ENCODE measurements at regions not wholly inside any gene's neighbourhood (a gene's known extent, or its start where the extent isn't known, plus 50 kb on each side); places are given as distances from the start of the nearest gene placed in this dataset.

GRCh38 chr4:38330936-38331335 is 333.1 kb upstream of the KLF3 start:
- no peak overlapping the region for H3K27ac ChIP-seq (ENCODE audit: low read length)
- no peaks in the 10 kb centered on the region for H3K79me2 ChIP-seq (replicated peaks; ENCODE audit: insufficient read depth, low read length)
- H3K9ac ChIP-seq (ENCODE audit: low read length): no peak overlapping the region
- TF ChIP-seq EP300 (conservative IDR thresholded peaks at IDR 0.05; ENCODE audit: poor library complexity, severe bottlenecking) (no peak), CTCF (IDR thresholded peaks at IDR 0.05; ENCODE audit: poor library complexity, severe bottlenecking) (no peak), TAF1 (IDR thresholded peaks at IDR 0.05; ENCODE audit: low read depth) (no peak), POLR2AphosphoS5 (IDR thresholded peaks at IDR 0.05) (no peak), SMC3 (conservative IDR thresholded peaks at IDR 0.05; ENCODE audit: poor library complexity) (no peak), RAD21 (conservative IDR thresholded peaks at IDR 0.05) (no peak), MXI1 (conservative IDR thresholded peaks at IDR 0.05; ENCODE audit: poor library complexity, severe bottlenecking) (no peak), EZH2 (IDR thresholded peaks at IDR 0.05; ENCODE audit: borderline replicate concordance, insufficient read depth, low read length, poor library complexity, severe bottlenecking) (no peak)
- TF ChIP-seq, protein P1, sequence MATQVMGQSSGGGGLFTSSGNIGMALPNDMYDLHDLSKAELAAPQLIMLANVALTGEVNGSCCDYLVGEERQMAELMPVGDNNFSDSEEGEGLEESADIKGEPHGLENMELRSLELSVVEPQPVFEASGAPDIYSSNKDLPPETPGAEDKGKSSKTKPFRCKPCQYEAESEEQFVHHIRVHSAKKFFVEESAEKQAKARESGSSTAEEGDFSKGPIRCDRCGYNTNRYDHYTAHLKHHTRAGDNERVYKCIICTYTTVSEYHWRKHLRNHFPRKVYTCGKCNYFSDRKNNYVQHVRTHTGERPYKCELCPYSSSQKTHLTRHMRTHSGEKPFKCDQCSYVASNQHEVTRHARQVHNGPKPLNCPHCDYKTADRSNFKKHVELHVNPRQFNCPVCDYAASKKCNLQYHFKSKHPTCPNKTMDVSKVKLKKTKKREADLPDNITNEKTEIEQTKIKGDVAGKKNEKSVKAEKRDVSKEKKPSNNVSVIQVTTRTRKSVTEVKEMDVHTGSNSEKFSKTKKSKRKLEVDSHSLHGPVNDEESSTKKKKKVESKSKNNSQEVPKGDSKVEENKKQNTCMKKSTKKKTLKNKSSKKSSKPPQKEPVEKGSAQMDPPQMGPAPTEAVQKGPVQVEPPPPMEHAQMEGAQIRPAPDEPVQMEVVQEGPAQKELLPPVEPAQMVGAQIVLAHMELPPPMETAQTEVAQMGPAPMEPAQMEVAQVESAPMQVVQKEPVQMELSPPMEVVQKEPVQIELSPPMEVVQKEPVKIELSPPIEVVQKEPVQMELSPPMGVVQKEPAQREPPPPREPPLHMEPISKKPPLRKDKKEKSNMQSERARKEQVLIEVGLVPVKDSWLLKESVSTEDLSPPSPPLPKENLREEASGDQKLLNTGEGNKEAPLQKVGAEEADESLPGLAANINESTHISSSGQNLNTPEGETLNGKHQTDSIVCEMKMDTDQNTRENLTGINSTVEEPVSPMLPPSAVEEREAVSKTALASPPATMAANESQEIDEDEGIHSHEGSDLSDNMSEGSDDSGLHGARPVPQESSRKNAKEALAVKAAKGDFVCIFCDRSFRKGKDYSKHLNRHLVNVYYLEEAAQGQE (IDR thresholded peaks at IDR 0.05; ENCODE audit: borderline replicate concordance): no peak
- no peak overlapping the region for H3K4me2 ChIP-seq (ENCODE audit: low read length)
- no peaks in the 10 kb centered on the region for H3K9me3 ChIP-seq (ENCODE audit: low read length)
- H3K9me2 ChIP-seq (ENCODE audit: insufficient read depth, low read length): no peaks in the 10 kb centered on the region
- no peaks in the 10 kb centered on the region for H3K36me3 ChIP-seq (ENCODE audit: insufficient read depth, low read length)
- no peaks in the 10 kb centered on the region for H3F3A ChIP-seq (ENCODE audit: insufficient read depth, low read length, poor library complexity, severe bottlenecking)
- H3K4me3 ChIP-seq (ENCODE audit: low read length): no peak overlapping the region
- H4K20me1 ChIP-seq (ENCODE audit: insufficient read depth): no peaks in the 10 kb centered on the region
- H2AFZ ChIP-seq (ENCODE audit: low read depth, low read length): no peak overlapping the region
- no peaks in the 10 kb centered on the region for H3K27me3 ChIP-seq (ENCODE audit: insufficient read depth, low read depth, low read length)

- H3K36me3 ChIP-seq (ENCODE audit: insufficient read depth, low read length): no peaks in the 10 kb centered on the region
- no peak overlapping the region for H2AFZ ChIP-seq (ENCODE audit: low read depth, low read length)
- no peak overlapping the region for H3K4me2 ChIP-seq (ENCODE audit: low read length)
- H4K20me1 ChIP-seq (ENCODE audit: insufficient read depth): no peaks in the 10 kb centered on the region
- no peak overlapping the region for H3K27ac ChIP-seq (ENCODE audit: low read length)
- H3K79me2 ChIP-seq (replicated peaks; ENCODE audit: insufficient read depth, low read length): no peaks in the 10 kb centered on the region
- TF ChIP-seq EP300 (conservative IDR thresholded peaks at IDR 0.05; ENCODE audit: poor library complexity, severe bottlenecking) (no peak), EZH2 (IDR thresholded peaks at IDR 0.05; ENCODE audit: borderline replicate concordance, insufficient read depth, low read length, poor library complexity, severe bottlenecking) (no peak), MXI1 (conservative IDR thresholded peaks at IDR 0.05; ENCODE audit: poor library complexity, severe bottlenecking) (no peak), CTCF (IDR thresholded peaks at IDR 0.05; ENCODE audit: poor library complexity, severe bottlenecking) (no peak), RAD21 (conservative IDR thresholded peaks at IDR 0.05) (no peak), SMC3 (conservative IDR thresholded peaks at IDR 0.05; ENCODE audit: poor library complexity) (no peak)
- TF ChIP-seq, protein P1 (IDR thresholded peaks at IDR 0.05; ENCODE audit: borderline replicate concordance): no peak
- H3K4me3 ChIP-seq (ENCODE audit: low read length): no peak overlapping the region
- H3K27me3 ChIP-seq (ENCODE audit: insufficient read depth, low read depth, low read length): no peaks in the 10 kb centered on the region
- no peaks in the 10 kb centered on the region for H3F3A ChIP-seq (ENCODE audit: insufficient read depth, low read length, poor library complexity, severe bottlenecking)
- no peaks in the 10 kb centered on the region for H3K9me2 ChIP-seq (ENCODE audit: insufficient read depth, low read length)
- H3K9ac ChIP-seq (ENCODE audit: low read length): no peak overlapping the region
- no peaks in the 10 kb centered on the region for H3K9me3 ChIP-seq (ENCODE audit: low read length)
Observed at GRCh38 chr4:38332699-38333098, 331.3 kb upstream of the KLF3 start.
